K562 (cell line): ENCODE measurements at regions not wholly inside any gene's neighbourhood (a gene's known extent, or its start where the extent isn't known, plus 50 kb on each side); places are given as distances from the start of the nearest gene placed in this dataset.

ENCODE experiments used
- CEBPG ChIP-seq, 3 experiments: fragments of 200-800 bp in 1 of 3; sonication (Bioruptor generic) in 1 of 3; sonication (generic) in 1 of 3; formaldehyde crosslinking in 1 of 3; IDR thresholded peaks in 2 of 3; conservative IDR thresholded peaks in 1 of 3; 2 replicates each; pipeline versions ENCODE4 v1.6.1 to v1.8.0; 2016 to 2022; ENCODE audit warnings: missing compliant biosample characterization in 2 of 3, missing genetic modification characterization in 2 of 3, mild to moderate bottlenecking in 1 of 3, missing genetic modification reagents in 1 of 3
- CREB3 ChIP-seq: fragments of 450-650 bp; conservative IDR thresholded peaks from 2 replicates; pipeline ENCODE4 v1.6.1; 2016; ENCODE audit warnings: missing genetic modification characterization, low read depth, mild to moderate bottlenecking, missing compliant biosample characterization, moderate library complexity
- CREB5 ChIP-seq: fragments of 250-450 bp; sonication (Bioruptor Pico); IDR thresholded peaks from 2 replicates; pipeline ENCODE4 v1.5.0; 2020; ENCODE audit warnings: mild to moderate bottlenecking
- ELK1 ChIP-seq: sonication (generic); formaldehyde crosslinking; IDR thresholded peaks from 2 replicates; pipeline ENCODE4 v1.8.1; 2022; ENCODE audit warnings: missing genetic modification reagents
- JUND ChIP-seq, 2 experiments: IDR thresholded peaks; 2 replicates in 1 of 2; 3 replicates in 1 of 2; pipeline ENCODE4 v1.6.1; 2011; ENCODE audit warnings: borderline replicate concordance in 2 of 2, low read depth in 2 of 2, low read length in 2 of 2, improper control_type of control experiment in 1 of 2, missing biosample characterization in 1 of 2, missing genetic modification characterization in 1 of 2, missing genetic modification reagents in 1 of 2
- NFIC ChIP-seq: fragments of 450-650 bp; IDR thresholded peaks from 2 replicates; pipeline ENCODE4 v1.6.1; 2017; ENCODE audit warnings: mild to moderate bottlenecking, inconsistent platforms
- NFIX ChIP-seq: fragments of 250-450 bp; sonication (Bioruptor Pico); IDR thresholded peaks from 2 replicates; pipeline ENCODE4 v1.4.0; 2020; ENCODE audit warnings: low read depth, mild to moderate bottlenecking, moderate library complexity
- NRF1 ChIP-seq, 2 experiments: fragments of 450-650 bp; IDR thresholded peaks in 1 of 2; conservative IDR thresholded peaks in 1 of 2; 2 replicates each; pipeline ENCODE4 v1.6.1; 2014; ENCODE audit warnings: mild to moderate bottlenecking in 2 of 2
- PPARD ChIP-seq: fragments of 250-450 bp; sonication (Bioruptor Pico); IDR thresholded peaks from 2 replicates; pipeline ENCODE4 v1.8.0; 2022; ENCODE audit warnings: inconsistent platforms, mild to moderate bottlenecking, moderate library complexity
- PTTG1 ChIP-seq: fragments of 450-650 bp; IDR thresholded peaks from 2 replicates; pipeline ENCODE4 v1.6.1; 2016; ENCODE audit warnings: low read depth, mild to moderate bottlenecking, missing genetic modification characterization, missing compliant biosample characterization
- ZBTB11 ChIP-seq, 3 experiments: fragments of 200-800 bp in 1 of 3; fragments of 250-450 bp in 1 of 3; fragments of 450-650 bp in 1 of 3; sonication (Bioruptor Pico) in 1 of 3; sonication (Bioruptor generic) in 1 of 3; formaldehyde crosslinking in 1 of 3; IDR thresholded peaks; 2 replicates each; pipeline versions ENCODE4 v1.6.1 to v1.8.0; 2016 to 2022; ENCODE audit warnings: mild to moderate bottlenecking in 2 of 3, missing genetic modification characterization in 2 of 3, missing compliant biosample characterization in 1 of 3, moderate library complexity in 1 of 3
- ZFP1 ChIP-seq: fragments of 450-650 bp; formaldehyde crosslinking; IDR thresholded peaks from 2 replicates; pipeline ENCODE4 v1.4.0; 2020; ENCODE audit warnings: mild to moderate bottlenecking, mixed read lengths
- ZNF79 ChIP-seq: fragments of 250-450 bp; sonication (Bioruptor Pico); IDR thresholded peaks from 2 replicates; pipeline ENCODE4 v1.4.0; 2020; ENCODE audit warnings: low read depth, mild to moderate bottlenecking, moderate library complexity
- TF ChIP-seq, protein P1 (sequence below), 2 experiments: fragments of 200-800 bp in 1 of 2; sonication (Bioruptor generic) in 1 of 2; sonication (generic) in 1 of 2; formaldehyde crosslinking in 1 of 2; IDR thresholded peaks in 1 of 2; conservative IDR thresholded peaks in 1 of 2; 2 replicates each; pipeline versions ENCODE4 v1.5.0 to v1.6.1; 2016 to 2020; ENCODE audit warnings: missing compliant biosample characterization in 1 of 2, missing genetic modification characterization in 1 of 2, missing genetic modification reagents in 1 of 2

DNA sequence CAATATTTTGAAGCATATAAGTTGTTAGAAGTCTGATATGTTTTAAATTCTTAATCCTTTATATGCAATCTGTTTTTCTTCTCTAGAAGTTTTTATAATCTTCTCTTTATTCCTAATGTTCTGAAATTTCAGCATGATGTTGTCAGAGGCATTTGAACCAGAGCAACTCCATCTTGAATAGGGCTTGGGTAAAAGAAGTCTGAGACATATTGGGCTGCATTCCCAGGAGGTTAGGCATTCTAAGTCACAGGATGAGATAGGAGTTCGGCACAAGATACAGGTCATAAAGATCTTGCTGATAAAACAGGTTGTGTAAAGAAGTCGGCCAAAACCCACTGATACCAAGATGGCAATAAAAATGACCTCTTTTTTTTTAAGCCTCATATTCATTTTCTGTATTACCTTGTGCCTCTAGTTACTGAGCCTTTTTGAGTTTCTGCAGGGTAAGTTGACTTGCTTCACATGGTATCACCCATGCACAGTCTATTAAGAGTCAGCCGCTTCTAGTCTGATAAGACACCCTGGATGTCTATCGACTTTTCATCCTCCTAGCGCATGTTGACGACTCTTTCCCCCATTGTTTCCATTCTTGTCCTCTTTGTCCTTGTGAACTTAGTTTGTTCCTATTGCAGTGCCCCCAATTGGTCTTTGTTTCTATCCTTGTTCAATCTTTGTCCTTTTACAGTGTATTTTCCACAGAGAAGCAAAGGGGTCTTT, 80.8 kb upstream of the RNU6-1 start (continued):
- TF ChIP-seq CREB3 (tag), result peak; percentile 94
- 0 out of 2 replicates have a peak, but pooled peaks have one; percentile 44 for TF ChIP-seq PPARD
- TF ChIP-seq NRF1 (conservative IDR thresholded peaks at IDR 0.05 in 1 of 2, IDR thresholded peaks at IDR 0.05 in 1 of 2), result peak; percentile 35 to 50; a peak in 3 of 4 replicates
- no peak for TF ChIP-seq ELK1 (CRISPR knock-in tag)
- TF ChIP-seq ZBTB11 (CRISPR knock-in tag; IDR thresholded peaks at IDR 0.05), result peak in 1 of 3 experiments; percentile 30; a peak in 1 of 6 replicates
- peak; percentile 82; the same call in 1 of the 2 replicates for TF ChIP-seq CREB5 (CRISPR knock-in tag)
- TF ChIP-seq CEBPG (CRISPR knock-in tag; IDR thresholded peaks at IDR 0.05), result no peak
- no peak for TF ChIP-seq CEBPG (tag; conservative IDR thresholded peaks at IDR 0.05 in 1 of 2, IDR thresholded peaks at IDR 0.05 in 1 of 2)
- TF ChIP-seq ZFP1 (CRISPR knock-in tag), result no peak
- TF ChIP-seq PTTG1 (tag), result peak; percentile 89
- TF ChIP-seq JUND (IDR thresholded peaks at IDR 0.05; ENCODE audit: borderline replicate concordance, low read depth, low read length), result no peak
- TF ChIP-seq JUND (tag; IDR thresholded peaks at IDR 0.05; ENCODE audit: borderline replicate concordance, low read depth, low read length), result 0 out of 3 replicates have a peak, but pooled peaks have one; percentile 10
- TF ChIP-seq ZNF79 (CRISPR knock-in tag), result peak; percentile 90
- TF ChIP-seq NFIC, result no peak
- TF ChIP-seq, protein P1, sequence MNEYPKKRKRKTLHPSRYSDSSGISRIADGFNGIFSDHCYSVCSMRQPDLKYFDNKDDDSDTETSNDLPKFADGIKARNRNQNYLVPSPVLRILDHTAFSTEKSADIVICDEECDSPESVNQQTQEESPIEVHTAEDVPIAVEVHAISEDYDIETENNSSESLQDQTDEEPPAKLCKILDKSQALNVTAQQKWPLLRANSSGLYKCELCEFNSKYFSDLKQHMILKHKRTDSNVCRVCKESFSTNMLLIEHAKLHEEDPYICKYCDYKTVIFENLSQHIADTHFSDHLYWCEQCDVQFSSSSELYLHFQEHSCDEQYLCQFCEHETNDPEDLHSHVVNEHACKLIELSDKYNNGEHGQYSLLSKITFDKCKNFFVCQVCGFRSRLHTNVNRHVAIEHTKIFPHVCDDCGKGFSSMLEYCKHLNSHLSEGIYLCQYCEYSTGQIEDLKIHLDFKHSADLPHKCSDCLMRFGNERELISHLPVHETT (CRISPR knock-in tag; conservative IDR thresholded peaks at IDR 0.05 in 1 of 2, IDR thresholded peaks at IDR 0.05 in 1 of 2), result peak in 1 of 2 experiments; percentile 77; a peak in 2 of 4 replicates
- 0 out of 2 replicates have a peak, but pooled peaks have one; percentile 28 for TF ChIP-seq NFIX
